Uterus (tissue), 2 donors: ENCODE measurements at regions not wholly inside any gene's neighbourhood (a gene's known extent, or its start where the extent isn't known, plus 50 kb on each side); places are given as distances from the start of the nearest gene placed in this dataset.

Experiments
- POLR2A ChIP-seq, 2 donors: fragments of 450-650 bp; IDR thresholded peaks; one replicate each; pipeline ENCODE4 v1.6.1; 2016; ENCODE audit warnings: antibody characterized with exemption in 2 of 2, mild to moderate bottlenecking in 1 of 2, moderate library complexity in 1 of 2
- TF ChIP-seq, protein P1 (sequence below), 4 experiments: fragments of 200-600 bp in 2 of 4; fragments of 450-650 bp in 2 of 4; sonication (generic) in 2 of 4; IDR thresholded peaks; one replicate each; pipeline ENCODE4 v1.5.1; 2016 to 2019; ENCODE audit warnings: antibody characterized with exemption in 4 of 4, mild to moderate bottlenecking in 2 of 4, moderate library complexity in 1 of 4

DNA sequence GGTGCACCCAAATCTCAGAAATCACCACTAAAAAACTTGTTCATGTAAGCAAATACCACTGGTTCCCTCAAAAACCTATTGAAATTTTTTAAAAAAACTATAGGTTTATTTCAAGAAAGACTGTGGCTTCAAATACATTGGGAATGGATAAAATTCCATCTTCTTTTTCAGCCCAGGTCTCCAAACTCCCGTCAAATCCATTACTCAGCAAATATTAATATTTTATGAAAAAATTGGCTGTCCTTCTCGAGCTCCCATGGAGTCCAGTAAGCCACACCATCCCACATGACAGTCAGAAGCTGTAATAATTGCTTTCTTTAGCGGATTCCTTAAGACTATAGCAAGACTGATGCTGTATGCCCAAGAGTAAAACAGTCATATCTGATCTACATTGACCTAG lies 204.4 kb upstream of the DOK6 start:
- TF ChIP-seq, protein P1, sequence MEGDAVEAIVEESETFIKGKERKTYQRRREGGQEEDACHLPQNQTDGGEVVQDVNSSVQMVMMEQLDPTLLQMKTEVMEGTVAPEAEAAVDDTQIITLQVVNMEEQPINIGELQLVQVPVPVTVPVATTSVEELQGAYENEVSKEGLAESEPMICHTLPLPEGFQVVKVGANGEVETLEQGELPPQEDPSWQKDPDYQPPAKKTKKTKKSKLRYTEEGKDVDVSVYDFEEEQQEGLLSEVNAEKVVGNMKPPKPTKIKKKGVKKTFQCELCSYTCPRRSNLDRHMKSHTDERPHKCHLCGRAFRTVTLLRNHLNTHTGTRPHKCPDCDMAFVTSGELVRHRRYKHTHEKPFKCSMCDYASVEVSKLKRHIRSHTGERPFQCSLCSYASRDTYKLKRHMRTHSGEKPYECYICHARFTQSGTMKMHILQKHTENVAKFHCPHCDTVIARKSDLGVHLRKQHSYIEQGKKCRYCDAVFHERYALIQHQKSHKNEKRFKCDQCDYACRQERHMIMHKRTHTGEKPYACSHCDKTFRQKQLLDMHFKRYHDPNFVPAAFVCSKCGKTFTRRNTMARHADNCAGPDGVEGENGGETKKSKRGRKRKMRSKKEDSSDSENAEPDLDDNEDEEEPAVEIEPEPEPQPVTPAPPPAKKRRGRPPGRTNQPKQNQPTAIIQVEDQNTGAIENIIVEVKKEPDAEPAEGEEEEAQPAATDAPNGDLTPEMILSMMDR (IDR thresholded peaks at IDR 0.05) = no peak
- no peak for TF ChIP-seq POLR2A (IDR thresholded peaks at IDR 0.05)
